HFFc6 (cell line): ENCODE measurements at regions not wholly inside any gene's neighbourhood (a gene's known extent, or its start where the extent isn't known, plus 50 kb on each side); places are given as distances from the start of the nearest gene placed in this dataset.
A peak's percentile ranks its signal among the peaks of the same experiment; 100 is the strongest.

Source experiments
- DNase-seq: peaks from one replicate; pipeline ENCODE4 v3.0.0-alpha.2; 2018
- H3K27ac Mint-ChIP-seq: 2 replicates; pipeline ENCODE4 v1.8.0; 2020; ENCODE audit warnings: mild to moderate bottlenecking, mixed read lengths
- H3K27me3 Mint-ChIP-seq: 2 replicates; pipeline ENCODE4 v1.8.0; 2021; ENCODE audit warnings: mild to moderate bottlenecking, moderate library complexity, mixed read lengths; ENCODE audit not compliant: insufficient read depth
- H3K36me3 Mint-ChIP-seq: 2 replicates; pipeline ENCODE4 v1.8.0; 2021; ENCODE audit warnings: low read depth, mixed read lengths
- H3K4me1 Mint-ChIP-seq: 2 replicates; pipeline ENCODE4 v1.8.0; 2020; ENCODE audit warnings: low read depth, mixed read lengths
- H3K4me3 Mint-ChIP-seq: 2 replicates; pipeline ENCODE4 v1.8.0; 2020; ENCODE audit warnings: mild to moderate bottlenecking, moderate library complexity, mixed read lengths
- H3K9me3 Mint-ChIP-seq: 2 replicates; pipeline ENCODE4 v1.8.0; 2020; ENCODE audit warnings: mild to moderate bottlenecking, mixed read lengths
- CTCF ChIP-seq: fragments of 200-600 bp; sonication (generic); IDR thresholded peaks from 2 replicates; pipeline ENCODE4 v1.5.0; 2021; ENCODE audit warnings: antibody characterized with exemption, mild to moderate bottlenecking

GRCh38 chr4:41362621-41363383 lies 106.1 kb downstream of the UCHL1 start:
- Mint-ChIP-seq H3K4me1 (peaks cover 81% of the 10 kb centered on the region; the same call in 1 of the 2 replicates), H3K36me3 (peaks cover 14% of the 10 kb centered on the region; the same call in 1 of the 2 replicates), H3K27me3 (peaks cover 18% of the 10 kb centered on the region), H3K27ac (peak overlapping the region; percentile 91; the same call in 1 of the 2 replicates), H3K9me3 (no peaks in the 10 kb centered on the region), H3K4me3 (peak overlapping the region; percentile 87; the same call in 1 of the 2 replicates)
- TF ChIP-seq CTCF, result no peak
- DNase-seq, result no peak

- TF ChIP-seq CTCF, result no peak
- Mint-ChIP-seq H3K9me3 (no peaks in the 10 kb centered on the region), H3K4me1 (peaks cover 78% of the 10 kb centered on the region; the same call in 1 of the 2 replicates), H3K36me3 (peaks cover 14% of the 10 kb centered on the region; the same call in 1 of the 2 replicates), H3K4me3 (peak overlapping the region; percentile 87; the same call in 1 of the 2 replicates), H3K27me3 (peaks cover 15% of the 10 kb centered on the region), H3K27ac (peak overlapping the region; percentile 91)
- peak; percentile 39 for DNase-seq
Observed at GRCh38 chr4:41363384-41363981, 106.8 kb downstream of the UCHL1 start.

- Mint-ChIP-seq H3K27me3 (peaks cover 15% of the 10 kb centered on the region), H3K27ac (peak overlapping the region; percentile 91; the same call in 1 of the 2 replicates), H3K36me3 (peaks cover 14% of the 10 kb centered on the region; the same call in 1 of the 2 replicates), H3K9me3 (no peaks in the 10 kb centered on the region), H3K4me1 (peaks cover 74% of the 10 kb centered on the region; the same call in 1 of the 2 replicates), H3K4me3 (peak overlapping the region; percentile 87; the same call in 1 of the 2 replicates)
- no peak for DNase-seq
- no peak for TF ChIP-seq CTCF
Observed at GRCh38 chr4:41364876-41365275, 108.1 kb downstream of the UCHL1 start.

- DNase-seq, result no peak
- H3K36me3 Mint-ChIP-seq, result peaks cover 14% of the 10 kb centered on the region; the same call in 1 of the 2 replicates
- H3K9me3 Mint-ChIP-seq, result no peaks in the 10 kb centered on the region
- peak overlapping the region; percentile 3; the same call in 1 of the 2 replicates for H3K4me3 Mint-ChIP-seq
- no peak for TF ChIP-seq CTCF
- peaks cover 80% of the 10 kb centered on the region; the same call in 1 of the 2 replicates for H3K4me1 Mint-ChIP-seq
- peak overlapping the region; percentile 91; the same call in 1 of the 2 replicates for H3K27ac Mint-ChIP-seq
- peaks cover 15% of the 10 kb centered on the region for H3K27me3 Mint-ChIP-seq
Observed at GRCh38 chr4:41365681-41366080, 109.0 kb downstream of the UCHL1 start.

- H3K9me3 Mint-ChIP-seq, result no peaks in the 10 kb centered on the region
- H3K27ac Mint-ChIP-seq, result peak overlapping the region; percentile 27; the same call in 1 of the 2 replicates
- peak overlapping the region; percentile 11; the same call in 1 of the 2 replicates for H3K4me3 Mint-ChIP-seq
- peaks cover 6% of the 10 kb centered on the region; the same call in 1 of the 2 replicates for H3K36me3 Mint-ChIP-seq
- peaks cover 85% of the 10 kb centered on the region; the same call in 1 of the 2 replicates for H3K4me1 Mint-ChIP-seq
- peaks cover 6% of the 10 kb centered on the region for H3K27me3 Mint-ChIP-seq
- no peak for DNase-seq
- no peak for TF ChIP-seq CTCF
Observed at GRCh38 chr4:41366911-41367517, 110.3 kb downstream of the UCHL1 start.
